MCF 10A (cell line): ENCODE measurements at regions not wholly inside any gene's neighbourhood (a gene's known extent, or its start where the extent isn't known, plus 50 kb on each side); places are given as distances from the start of the nearest gene placed in this dataset.

ENCODE experiments used
- BruUV-seq: library from RNA; stranded (reverse); fragments of 400-500 nt; replicated peaks from 2 replicates; lab custom pipeline; 2021; lab: Mats Ljungman, UMichigan
- CTCF ChIA-PET: fragments of 300-600 bp; sonication (Branson Sonifier 250); formaldehyde crosslinking; extraction: SDS; loops from one replicate; lab custom pipeline; 2021; ENCODE audit warnings: antibody characterized with exemption, inconsistent platforms; lab: Yijun Ruan, JAX
- POLR2A ChIA-PET: fragments of 300-600, 350-650 bp; sonication (Branson Sonifier 250); formaldehyde crosslinking; extraction: SDS; loops from one replicate; lab custom pipeline; 2020; ENCODE audit warnings: antibody characterized with exemption, inconsistent platforms; lab: Yijun Ruan, JAX
- DNase-seq: peaks from one replicate; pipeline ENCODE4 v3.0.0-alpha.2; 2018; ENCODE audit not compliant: unreplicated experiment
- H3K27ac Mint-ChIP-seq: one replicate; pipeline ENCODE4 v1.8.0; 2022; ENCODE audit warnings: mild to moderate bottlenecking, low read depth, mixed read lengths; ENCODE audit not compliant: unreplicated experiment
- H3K27me3 Mint-ChIP-seq: one replicate; pipeline ENCODE4 v1.8.0; 2022; ENCODE audit warnings: mixed read lengths; ENCODE audit not compliant: insufficient read depth, unreplicated experiment
- H3K36me3 Mint-ChIP-seq: one replicate; pipeline ENCODE4 v1.8.0; 2022; ENCODE audit warnings: mild to moderate bottlenecking, moderate library complexity, mixed read lengths; ENCODE audit not compliant: insufficient read depth, unreplicated experiment
- H3K4me1 Mint-ChIP-seq: one replicate; pipeline ENCODE4 v1.8.0; 2022; ENCODE audit warnings: mixed read lengths; ENCODE audit not compliant: insufficient read depth, unreplicated experiment
- H3K4me3 Mint-ChIP-seq: one replicate; pipeline ENCODE4 v1.8.0; 2022; ENCODE audit warnings: mild to moderate bottlenecking, moderate library complexity, mixed read lengths; ENCODE audit not compliant: unreplicated experiment
- H3K9me3 Mint-ChIP-seq: one replicate; pipeline ENCODE4 v1.8.0; 2022; ENCODE audit warnings: mixed read lengths; ENCODE audit not compliant: unreplicated experiment
- CTCF ChIP-seq: fragments of 200-600 bp; IDR thresholded peaks from one replicate; pipeline ENCODE4 v1.8.0; 2022; ENCODE audit warnings: antibody characterized with exemption, mild to moderate bottlenecking; ENCODE audit not compliant: unreplicated experiment
- intact Hi-C: fragments of 100-400 bp; cut with micrococcal nuclease; formaldehyde crosslinking; loops from 2 replicates; pipeline ENCODE4 v1.14.1; 2022

- Mint-ChIP-seq H3K4me1 (peaks cover 40% of the 10 kb centered on the region), H3K4me3 (peak overlapping the region; percentile 41), H3K9me3 (no peaks in the 10 kb centered on the region), H3K27me3 (no peaks in the 10 kb centered on the region), H3K27ac (peak overlapping the region; percentile 89), H3K36me3 (no peaks in the 10 kb centered on the region)
- intact Hi-C loops: loop anchor here (10.0 kb wide), 1 partner anchor 90 kb away; no protein-coding TSS in a partner anchor
- peak; percentile 17 for DNase-seq
- ChIA-PET CTCF (interaction anchor here (0.6 to 3.9 kb wide), 10 partner anchors 8 to 95 kb away, joined by 3 to 28 read pairs (median 4); no protein-coding TSS in a partner anchor), POLR2A (interaction anchor here (0.6 to 3.9 kb wide), 13 partner anchors 8 to 459 kb away, joined by 3 to 33 read pairs (median 4); no protein-coding TSS in a partner anchor)
- no peak for TF ChIP-seq CTCF
- BruUV-seq: no TSS peak
Observed at GRCh38 chr13:33634546-33634982, 183.4 kb upstream of the RFC3 start.

GRCh38 chr13:33636243-33636642 is 181.7 kb upstream of the RFC3 start:
- no peak for TF ChIP-seq CTCF
- no peak overlapping the region for H3K27ac Mint-ChIP-seq
- H3K4me3 Mint-ChIP-seq: no peak overlapping the region
- intact Hi-C loops: loop anchor here (10.0 kb wide), 1 partner anchor 89 kb away; no protein-coding TSS in a partner anchor
- H3K9me3 Mint-ChIP-seq: no peaks in the 10 kb centered on the region
- H3K36me3 Mint-ChIP-seq: no peaks in the 10 kb centered on the region
- BruUV-seq: no TSS peak
- no peaks in the 10 kb centered on the region for H3K27me3 Mint-ChIP-seq
- POLR2A ChIA-PET: interaction anchor here (0.7 kb wide), 1 partner anchor 41 kb away, joined by 3 read pairs; no protein-coding TSS in a partner anchor
- CTCF ChIA-PET: interaction anchor here (0.7 to 3.9 kb wide), 5 partner anchors 10 to 385 kb away, joined by 3 to 28 read pairs (median 3); no protein-coding TSS in a partner anchor
- DNase-seq: no peak
- H3K4me1 Mint-ChIP-seq: peaks cover 51% of the 10 kb centered on the region

DNA sequence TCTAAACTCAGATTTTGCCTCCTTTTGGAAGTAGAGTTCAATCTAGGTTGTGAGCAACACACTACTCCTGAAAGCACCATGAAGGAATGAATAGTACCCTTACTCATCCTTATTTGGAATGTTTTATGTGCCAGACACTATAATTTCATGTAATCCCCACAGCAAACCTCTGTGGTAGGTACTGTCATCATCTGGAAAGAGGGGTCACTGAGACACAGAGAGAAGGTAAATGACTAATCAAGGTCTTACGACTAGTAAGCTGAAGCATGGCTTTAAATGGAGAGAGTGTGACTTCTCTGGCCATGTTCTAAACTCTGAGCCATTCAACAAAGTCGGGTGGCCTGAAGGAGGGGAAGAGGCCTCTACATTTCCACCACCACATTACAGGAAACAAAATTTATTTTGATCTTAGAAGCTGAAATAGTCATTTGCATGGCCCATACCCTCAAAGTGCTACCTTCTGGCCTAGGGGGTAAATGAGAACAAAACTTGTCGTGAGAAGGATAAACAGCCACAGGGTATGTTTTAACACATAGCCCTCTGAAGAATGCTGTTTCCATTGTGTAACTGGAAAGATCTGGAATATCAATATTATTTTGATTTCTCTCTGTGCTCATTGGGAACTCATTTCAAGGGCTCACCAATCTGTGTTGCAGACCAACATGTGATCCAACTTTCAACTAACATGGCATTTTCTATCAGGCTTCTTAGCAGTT is 180.8 kb upstream of the RFC3 start:
- peaks cover 55% of the 10 kb centered on the region for H3K4me1 Mint-ChIP-seq
- no TSS peak for BruUV-seq
- intact Hi-C loops: loop anchor here (10.0 kb wide), 1 partner anchor 88 kb away; no protein-coding TSS in a partner anchor
- peak overlapping the region; percentile 27 for H3K27ac Mint-ChIP-seq
- H3K36me3 Mint-ChIP-seq: no peaks in the 10 kb centered on the region
- H3K27me3 Mint-ChIP-seq: no peaks in the 10 kb centered on the region
- ChIA-PET CTCF (interaction anchor here (3.0 to 3.9 kb wide), 2 partner anchors 87 to 94 kb away, joined by 10 to 28 read pairs; no protein-coding TSS in a partner anchor), POLR2A (interaction anchor here (0.7 to 1.4 kb wide), 5 partner anchors 26 to 417 kb away, joined by 3 to 5 read pairs (median 3); partner anchors contain the start of gene STARD13)
- no peak for TF ChIP-seq CTCF
- H3K4me3 Mint-ChIP-seq: no peak overlapping the region
- DNase-seq: peak; percentile 1
- no peaks in the 10 kb centered on the region for H3K9me3 Mint-ChIP-seq
